ENCODE measurements at regions not wholly inside any gene's neighbourhood (a gene's known extent, or its start where the extent isn't known, plus 50 kb on each side); places are given as distances from the start of the nearest gene placed in this dataset.
"Not testable (repeated sequence)": the region's sequence is repeated elsewhere in the genome, so short reads cannot be mapped to it uniquely, and the experiment has no call there.

- H3K27ac Mint-ChIP-seq; DNase-seq (ENCODE audit: low spot score in 2 of 2); H3K4me1 Mint-ChIP-seq; ATAC-seq (ENCODE audit: low read depth); H3K4me3 Mint-ChIP-seq; H3K9me3 Mint-ChIP-seq; H3K27me3 Mint-ChIP-seq; H3K36me3 Mint-ChIP-seq: not testable (repeated sequence)
These were observed 52.3 kb upstream of the MARK1 start for GRCh38 chr1:220475608-220476007.

- not testable (repeated sequence) for H3K4me3 Mint-ChIP-seq; ATAC-seq (ENCODE audit: low read depth); H3K27me3 Mint-ChIP-seq; H3K27ac Mint-ChIP-seq; DNase-seq (ENCODE audit: low spot score in 2 of 2); H3K9me3 Mint-ChIP-seq; H3K4me1 Mint-ChIP-seq; H3K36me3 Mint-ChIP-seq
These were observed 52.8 kb upstream of the MARK1 start for GRCh38 chr1:220475141-220475540.

DNA sequence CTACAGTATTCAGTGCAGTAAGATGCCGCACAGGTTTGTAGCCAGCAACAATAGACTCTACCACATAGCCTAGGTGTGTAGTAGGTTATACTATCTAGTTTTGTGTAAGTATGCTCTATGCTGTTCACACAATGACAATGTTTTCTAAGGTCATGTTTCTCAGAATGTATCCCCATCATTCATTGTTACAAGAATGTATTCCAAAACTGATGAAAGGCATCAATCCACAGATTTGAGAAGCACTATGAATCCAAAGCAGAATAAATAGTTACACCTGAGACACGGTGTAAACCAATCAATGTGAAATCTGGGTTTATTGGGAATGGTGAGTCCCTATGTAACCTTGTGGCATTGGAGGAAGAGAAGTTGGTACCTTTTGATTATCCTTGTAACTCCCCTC, 54.5 kb upstream of the MARK1 start:
- Mint-ChIP-seq H3K4me1 (no peaks in the 10 kb centered on the region), H3K9me3 (no peaks in the 10 kb centered on the region)

DNA sequence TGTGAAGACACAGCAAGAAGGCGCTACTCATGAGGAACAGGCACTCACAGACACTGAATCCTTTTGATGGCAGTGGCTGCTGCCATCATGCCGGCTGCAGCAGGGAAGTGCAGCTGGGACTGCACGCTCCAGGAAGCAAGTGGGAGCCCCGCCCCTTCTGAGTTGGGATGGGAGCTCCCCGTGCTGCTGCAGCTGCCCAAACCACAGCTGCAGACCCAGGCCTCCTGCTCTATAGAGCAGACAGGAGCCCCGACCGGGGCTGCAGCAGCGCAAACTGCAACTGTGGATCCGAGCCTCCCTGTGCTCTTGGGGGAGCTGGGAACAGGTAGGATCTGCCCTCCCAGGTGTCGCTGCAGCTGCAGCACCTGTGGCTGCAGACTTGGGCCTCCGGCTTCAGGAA, 65.2 kb upstream of the MARK1 start:
- DNase-seq (ENCODE audit: low spot score in 2 of 2) (no peak), ATAC-seq (ENCODE audit: low read depth) (no peak)
- Mint-ChIP-seq H3K4me1 (no peaks in the 10 kb centered on the region), H3K4me3 (no peak overlapping the region), H3K27me3 (peaks cover 2% of the 10 kb centered on the region), H3K36me3 (peaks cover 1% of the 10 kb centered on the region), H3K27ac (no peak overlapping the region), H3K9me3 (peaks cover 5% of the 10 kb centered on the region)

More for the DNA sequence above, 54.5 kb upstream of the MARK1 start:
- no peak for DNase-seq (ENCODE audit: low spot score in 2 of 2)
- Mint-ChIP-seq H3K36me3 (no peaks in the 10 kb centered on the region), H3K27me3 (peaks cover 7% of the 10 kb centered on the region), H3K27ac (no peak overlapping the region), H3K4me3 (no peak overlapping the region)
- ATAC-seq (ENCODE audit: low read depth) = no peak

DNA sequence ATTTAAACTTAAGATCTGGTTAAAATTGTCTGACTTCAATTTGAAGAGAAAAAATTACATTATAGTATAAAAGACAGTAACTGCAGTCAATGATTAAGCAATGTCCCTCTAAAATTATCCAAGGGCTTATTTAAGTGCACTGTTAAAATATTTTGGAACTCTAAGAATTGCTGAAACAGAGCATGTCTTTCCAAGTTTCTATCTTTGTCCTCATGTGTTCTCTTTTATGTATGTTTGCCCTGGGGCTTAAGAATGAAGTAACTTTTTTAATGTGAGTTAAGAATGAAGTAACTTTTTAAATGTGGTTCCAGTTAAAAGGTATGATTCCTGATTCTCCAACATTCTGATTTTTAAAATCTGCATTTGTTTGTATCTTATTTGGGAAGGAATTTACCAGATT, 69.0 kb upstream of the MARK1 start:
- H3K27me3 Mint-ChIP-seq = peaks cover 6% of the 10 kb centered on the region
- ATAC-seq (ENCODE audit: low read depth) (no peak), DNase-seq (ENCODE audit: low spot score in 2 of 2) (no peak)
- no peak overlapping the region for H3K4me3 Mint-ChIP-seq
- no peaks in the 10 kb centered on the region for H3K4me1 Mint-ChIP-seq
- H3K27ac Mint-ChIP-seq = no peak overlapping the region
- peaks cover 2% of the 10 kb centered on the region for H3K9me3 Mint-ChIP-seq
- no peaks in the 10 kb centered on the region for H3K36me3 Mint-ChIP-seq

GRCh38 chr1:220457957-220458609, 69.9 kb upstream of the MARK1 start:
- H3K27me3 Mint-ChIP-seq = peaks cover 6% of the 10 kb centered on the region
- H3K9me3 Mint-ChIP-seq = no peaks in the 10 kb centered on the region
- no peak overlapping the region for H3K4me3 Mint-ChIP-seq
- no peak overlapping the region for H3K27ac Mint-ChIP-seq
- DNase-seq (ENCODE audit: low spot score in 2 of 2) = no peak
- no peaks in the 10 kb centered on the region for H3K4me1 Mint-ChIP-seq
- no peaks in the 10 kb centered on the region for H3K36me3 Mint-ChIP-seq
- ATAC-seq (ENCODE audit: low read depth) = no peak

DNA sequence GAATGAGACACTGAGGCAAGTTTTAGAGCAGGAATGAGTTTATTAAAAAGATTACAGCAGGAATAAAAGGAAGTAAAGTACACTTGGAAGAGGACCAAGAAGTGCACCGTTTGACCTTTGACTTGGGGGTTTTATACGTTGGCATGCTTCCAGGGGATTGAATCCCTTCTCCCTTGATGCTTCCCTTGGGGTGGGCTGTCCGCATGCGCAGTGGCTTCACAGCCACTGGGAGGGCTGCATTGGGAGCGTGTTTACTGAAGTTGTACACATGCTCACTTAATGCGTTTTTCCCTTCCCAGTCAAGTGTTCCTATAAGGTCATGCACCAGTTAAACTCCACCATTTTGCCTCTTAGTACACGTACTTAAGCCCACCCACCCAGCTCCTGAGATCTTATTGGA, 72.4 kb upstream of the MARK1 start:
- no peak overlapping the region for H3K27ac Mint-ChIP-seq
- H3K36me3 Mint-ChIP-seq = no peaks in the 10 kb centered on the region
- no peak overlapping the region for H3K4me3 Mint-ChIP-seq
- no peak for ATAC-seq (ENCODE audit: low read depth)
- no peaks in the 10 kb centered on the region for H3K9me3 Mint-ChIP-seq
- DNase-seq (ENCODE audit: low spot score in 2 of 2) = no peak
- H3K27me3 Mint-ChIP-seq = peaks cover 14% of the 10 kb centered on the region
- H3K4me1 Mint-ChIP-seq = no peaks in the 10 kb centered on the region

- ATAC-seq (ENCODE audit: low read depth) = no peak
- no peaks in the 10 kb centered on the region for H3K4me1 Mint-ChIP-seq
- H3K36me3 Mint-ChIP-seq = no peaks in the 10 kb centered on the region
- no peak for DNase-seq (ENCODE audit: low spot score in 2 of 2)
- H3K4me3 Mint-ChIP-seq = no peak overlapping the region
- peaks cover 16% of the 10 kb centered on the region for H3K27me3 Mint-ChIP-seq
- no peaks in the 10 kb centered on the region for H3K9me3 Mint-ChIP-seq
- H3K27ac Mint-ChIP-seq = no peak overlapping the region
These were observed 73.7 kb upstream of the MARK1 start for GRCh38 chr1:220454155-220454777.

DNA sequence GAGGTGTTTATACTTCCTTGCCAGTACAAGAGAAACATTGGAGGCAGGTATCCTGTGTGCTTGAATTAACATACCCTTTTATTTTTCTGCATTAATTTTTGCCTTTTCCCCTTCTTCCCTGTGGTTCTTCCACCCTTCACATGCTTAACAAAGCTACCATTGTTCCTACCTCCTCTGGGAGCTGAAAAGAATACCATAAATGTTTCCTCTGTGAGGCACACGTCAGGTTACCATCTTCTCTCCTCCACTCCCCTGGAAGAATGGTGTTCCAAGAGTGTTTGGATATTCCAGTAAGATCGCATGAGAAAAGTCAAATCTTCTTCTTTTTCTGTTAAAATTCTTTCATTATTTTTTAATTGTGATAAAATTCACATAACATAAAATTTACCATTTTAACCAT, 74.6 kb upstream of the MARK1 start:
- Mint-ChIP-seq H3K4me3 (no peak overlapping the region), H3K27me3 (peaks cover 16% of the 10 kb centered on the region)

GRCh38 chr1:220451532-220451931, 76.4 kb upstream of the MARK1 start:
- H3K27me3 Mint-ChIP-seq = peaks cover 16% of the 10 kb centered on the region
- no peaks in the 10 kb centered on the region for H3K36me3 Mint-ChIP-seq
- ATAC-seq (ENCODE audit: low read depth) (no peak), DNase-seq (ENCODE audit: low spot score in 2 of 2) (no peak)
- no peak overlapping the region for H3K4me3 Mint-ChIP-seq
- no peaks in the 10 kb centered on the region for H3K4me1 Mint-ChIP-seq
- peaks cover 1% of the 10 kb centered on the region for H3K9me3 Mint-ChIP-seq
- H3K27ac Mint-ChIP-seq = no peak overlapping the region

More for the DNA sequence above, 74.6 kb upstream of the MARK1 start:
- Mint-ChIP-seq H3K9me3 (no peaks in the 10 kb centered on the region), H3K4me1 (no peaks in the 10 kb centered on the region), H3K36me3 (no peaks in the 10 kb centered on the region), H3K27ac (no peak overlapping the region)
- DNase-seq (ENCODE audit: low spot score in 2 of 2) = no peak
- no peak for ATAC-seq (ENCODE audit: low read depth)

DNA sequence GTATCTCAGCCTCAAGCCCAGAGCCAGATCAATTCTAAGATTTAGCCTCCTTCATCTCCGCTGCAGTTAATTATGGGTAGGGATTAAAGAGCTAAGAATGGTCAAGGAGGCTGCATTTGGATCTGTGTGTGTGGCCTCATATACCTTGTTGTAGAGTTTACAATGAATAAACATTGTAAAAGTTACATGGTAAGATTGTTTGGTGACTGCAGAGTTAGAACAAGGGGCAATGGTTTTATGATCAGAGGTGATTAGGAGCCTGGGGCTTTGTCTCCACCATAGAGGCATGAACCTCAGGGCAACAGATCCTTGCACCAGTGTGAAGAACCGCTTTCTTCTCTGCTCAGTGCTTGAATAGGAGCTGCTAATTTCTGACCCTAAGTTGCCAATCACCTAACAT, 77.0 kb upstream of the MARK1 start:
- Mint-ChIP-seq H3K27ac (no peak overlapping the region), H3K4me1 (no peaks in the 10 kb centered on the region), H3K27me3 (peaks cover 16% of the 10 kb centered on the region), H3K36me3 (no peaks in the 10 kb centered on the region), H3K9me3 (peaks cover 2% of the 10 kb centered on the region), H3K4me3 (no peak overlapping the region)
- ATAC-seq (ENCODE audit: low read depth) (no peak), DNase-seq (ENCODE audit: low spot score in 2 of 2) (no peak)

DNA sequence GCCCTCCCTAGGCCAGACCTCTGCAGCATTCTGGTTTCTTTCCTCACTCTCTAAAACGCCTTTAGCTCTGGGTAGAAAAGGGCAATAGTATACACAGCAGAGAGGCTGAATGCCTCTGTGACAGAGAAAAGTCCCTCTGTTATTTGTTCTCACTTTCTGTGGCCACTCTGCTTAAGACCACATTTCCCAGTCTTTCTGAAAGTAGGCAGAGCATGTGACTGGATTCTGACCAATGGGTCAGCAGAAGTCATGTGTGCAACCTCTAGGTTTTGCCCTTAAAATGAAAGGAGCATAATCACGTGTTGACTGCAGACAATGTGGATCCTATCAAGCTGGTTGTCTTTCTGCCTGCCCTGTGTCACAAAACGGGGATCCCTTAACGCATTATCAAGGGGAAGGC, 79.7 kb upstream of the MARK1 start:
- ATAC-seq (ENCODE audit: low read depth) (no peak), DNase-seq (ENCODE audit: low spot score in 2 of 2) (no peak)
- no peaks in the 10 kb centered on the region for H3K4me1 Mint-ChIP-seq
- H3K27ac Mint-ChIP-seq = no peak overlapping the region
- H3K9me3 Mint-ChIP-seq = peaks cover 10% of the 10 kb centered on the region
- H3K4me3 Mint-ChIP-seq = no peak overlapping the region
- H3K27me3 Mint-ChIP-seq = peaks cover 13% of the 10 kb centered on the region
- H3K36me3 Mint-ChIP-seq = no peaks in the 10 kb centered on the region

DNA sequence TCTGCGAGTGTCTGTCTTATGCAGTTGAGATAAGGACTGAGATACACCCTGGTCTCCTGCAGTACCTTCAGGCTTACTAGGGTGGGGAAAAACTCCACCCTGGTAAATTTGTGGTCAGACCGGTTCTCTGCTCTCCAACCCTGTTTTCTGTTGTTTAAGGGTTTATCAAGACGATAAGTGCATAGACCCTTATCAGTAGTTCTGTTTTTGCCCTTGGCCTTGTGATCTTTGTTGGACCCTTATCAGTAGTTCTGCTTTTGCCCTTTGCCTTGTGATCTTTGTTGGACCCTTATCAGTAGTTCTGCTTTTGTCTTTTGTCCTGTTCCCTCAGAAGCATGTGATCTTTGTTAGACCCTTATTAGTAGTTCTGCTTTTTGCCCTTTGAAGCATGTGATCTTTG, 83.3 kb upstream of the MARK1 start:
- H3K4me1 Mint-ChIP-seq; H3K4me3 Mint-ChIP-seq; ATAC-seq (ENCODE audit: low read depth); H3K27ac Mint-ChIP-seq; H3K36me3 Mint-ChIP-seq; DNase-seq (ENCODE audit: low spot score in 2 of 2): not testable (repeated sequence)
- H3K27me3 Mint-ChIP-seq = peaks cover 11% of the 10 kb centered on the region
- peaks cover 11% of the 10 kb centered on the region for H3K9me3 Mint-ChIP-seq

GRCh38 chr1:220441211-220441610, 86.7 kb upstream of the MARK1 start:
- Mint-ChIP-seq H3K9me3 (peaks cover 10% of the 10 kb centered on the region), H3K4me3 (no peak overlapping the region), H3K36me3 (peaks cover 2% of the 10 kb centered on the region), H3K27me3 (peaks cover 9% of the 10 kb centered on the region), H3K4me1 (no peaks in the 10 kb centered on the region), H3K27ac (no peak overlapping the region)
- no peak for DNase-seq (ENCODE audit: low spot score in 2 of 2)
- ATAC-seq (ENCODE audit: low read depth) = no peak

- DNase-seq (ENCODE audit: low spot score in 2 of 2) (no peak), ATAC-seq (ENCODE audit: low read depth) (no peak)
- Mint-ChIP-seq H3K4me1 (no peaks in the 10 kb centered on the region), H3K27ac (no peak overlapping the region), H3K9me3 (peaks cover 2% of the 10 kb centered on the region), H3K4me3 (no peak overlapping the region), H3K36me3 (peaks cover 2% of the 10 kb centered on the region), H3K27me3 (peaks cover 14% of the 10 kb centered on the region)
These were observed 89.2 kb upstream of the MARK1 start for GRCh38 chr1:220438741-220439140.
